ENCODE measurements at regions not wholly inside any gene's neighbourhood (a gene's known extent, or its start where the extent isn't known, plus 50 kb on each side); places are given as distances from the start of the nearest gene placed in this dataset.
"Not testable (repeated sequence)": the region's sequence is repeated elsewhere in the genome, so short reads cannot be mapped to it uniquely, and the experiment has no call there.

GRCh38 chr2:190742431-190742830 is 93.5 kb downstream of the NAB1 start:
- no peak for DNase-seq (ENCODE audit: low read depth)

DNA sequence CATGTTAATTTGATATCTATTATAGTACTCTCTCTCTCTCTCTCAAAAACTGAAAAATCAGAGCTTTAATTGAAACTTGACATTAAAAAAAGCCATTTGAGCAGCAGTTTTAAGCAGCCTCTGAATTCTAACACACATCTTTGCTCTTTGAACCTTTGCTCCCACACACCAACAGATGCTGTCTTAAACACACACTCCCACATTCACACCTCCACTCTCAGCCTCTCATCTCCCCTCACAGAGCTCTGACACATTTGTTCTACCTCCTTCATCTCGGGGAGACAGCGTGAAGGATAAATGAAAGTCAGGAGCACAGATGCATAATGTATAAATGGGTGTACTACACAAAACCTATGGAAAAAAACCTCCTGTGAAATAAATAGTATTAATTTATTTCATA is 95.2 kb downstream of the NAB1 start:
- DNase-seq (ENCODE audit: low read depth) = no peak

DNA sequence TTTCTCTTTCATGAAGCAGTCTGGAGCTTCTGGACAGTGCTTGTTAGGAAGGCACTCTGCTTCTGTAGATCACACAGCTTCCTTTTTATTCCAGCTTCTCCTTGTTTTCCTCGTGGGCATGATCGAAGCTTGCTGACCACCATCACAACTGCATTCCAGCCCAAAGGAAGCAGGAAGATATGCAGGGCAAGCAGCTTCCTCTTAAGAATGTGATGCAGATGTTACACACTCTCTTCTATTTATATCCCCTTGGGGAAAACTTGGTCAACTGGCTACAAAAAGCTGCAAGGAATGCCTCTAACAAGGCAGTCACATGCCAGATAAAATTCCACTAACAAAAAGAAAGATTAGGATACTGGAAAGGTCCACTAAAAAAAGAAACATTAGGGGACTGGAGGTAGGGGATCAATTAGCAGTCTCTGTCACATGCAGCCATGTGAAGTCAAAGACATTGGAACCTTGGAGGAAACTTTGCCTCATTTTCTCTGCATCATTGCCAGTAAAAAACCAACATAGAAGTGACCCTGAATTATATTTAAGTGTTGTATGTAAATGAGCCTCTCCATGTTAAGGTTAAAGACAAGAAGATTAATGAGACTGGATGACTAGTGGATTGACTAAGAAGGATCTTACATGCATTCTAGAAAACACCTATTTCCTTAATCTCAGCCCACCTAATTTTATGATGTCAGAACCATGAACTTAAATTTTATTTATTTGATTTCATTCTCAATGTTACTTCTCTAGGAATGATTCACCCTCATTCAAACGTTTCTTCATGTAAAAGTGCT is 98.3 kb downstream of the NAB1 start:
- DNase-seq (ENCODE audit: low read depth) = no peak

GRCh38 chr2:190748966-190749365 is 100.1 kb downstream of the NAB1 start:
- DNase-seq (ENCODE audit: low read depth) = no peak

DNA sequence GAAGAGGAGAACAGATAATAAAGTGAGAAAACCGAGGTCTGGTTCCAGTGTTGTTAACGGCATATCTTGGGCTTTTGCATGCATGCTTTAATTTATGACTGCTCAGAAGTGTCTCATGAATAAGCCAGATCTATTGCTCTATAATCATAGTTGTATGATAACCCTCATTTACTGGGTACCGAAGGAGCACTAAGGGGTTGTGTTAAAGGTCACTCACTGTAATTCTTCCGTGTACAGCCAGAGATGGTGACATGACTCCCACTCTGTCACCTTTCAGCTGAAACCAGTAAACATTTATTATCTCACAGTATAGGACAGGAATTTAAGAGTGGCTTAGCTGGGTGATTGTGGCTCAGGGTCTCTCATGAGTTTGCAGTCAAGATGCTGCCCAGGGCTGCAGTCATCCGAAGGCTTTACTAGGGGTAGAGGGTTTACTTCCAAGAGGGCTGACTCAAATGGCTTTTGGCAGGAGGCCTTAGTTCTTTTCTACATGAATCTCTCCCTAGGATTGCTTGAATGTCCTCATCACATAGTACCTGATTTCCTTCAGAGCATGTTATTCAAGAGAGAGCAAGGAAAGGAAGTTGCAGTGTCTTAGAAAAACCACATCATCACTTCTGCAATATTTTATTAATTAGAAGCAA is 107.0 kb downstream of the NAB1 start:
- no peak for DNase-seq (ENCODE audit: low read depth)

- DNase-seq (ENCODE audit: low read depth) = no peak
These were observed 110.9 kb downstream of the NAB1 start for GRCh38 chr2:190759749-190760213.

DNA sequence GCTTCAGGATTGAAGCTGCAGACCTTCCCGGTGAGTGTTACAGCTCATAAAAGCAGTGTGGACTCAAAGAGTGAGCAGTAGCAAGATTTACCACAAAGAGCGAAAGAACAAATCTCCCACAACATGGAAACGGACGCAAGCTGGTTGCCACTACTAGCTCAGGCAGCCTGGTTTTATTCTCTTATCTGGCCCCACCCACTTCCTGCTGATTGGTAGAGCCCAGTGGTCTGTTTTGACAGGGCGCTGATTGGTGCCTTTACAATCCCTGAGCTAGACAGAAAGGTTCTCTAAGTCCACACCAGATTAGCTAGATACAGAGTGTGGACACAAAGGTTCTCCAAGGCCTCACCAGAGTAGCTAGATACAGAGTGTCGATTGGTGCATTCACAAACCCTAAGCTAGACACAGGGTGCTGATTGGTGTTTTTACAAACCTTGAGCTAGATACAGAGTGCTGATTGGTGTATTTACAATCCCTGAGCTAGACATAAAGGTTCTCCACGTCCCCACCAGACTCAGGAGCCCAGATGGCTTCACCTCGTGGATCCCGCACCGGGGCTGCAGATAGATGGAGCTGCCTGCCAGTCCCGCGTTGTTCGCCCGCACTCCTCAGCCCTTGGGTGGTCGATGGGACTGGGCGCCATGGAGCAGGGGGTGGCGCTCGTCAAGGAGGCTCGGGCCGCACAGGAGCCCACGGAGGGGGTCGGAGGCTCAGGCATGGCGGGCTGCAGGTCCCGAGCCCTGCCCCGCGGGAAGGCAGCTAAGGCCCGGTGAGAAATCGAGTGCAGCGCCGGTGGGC is 111.7 kb downstream of the NAB1 start:
- DNase-seq (ENCODE audit: low read depth) = not testable (repeated sequence)

DNA sequence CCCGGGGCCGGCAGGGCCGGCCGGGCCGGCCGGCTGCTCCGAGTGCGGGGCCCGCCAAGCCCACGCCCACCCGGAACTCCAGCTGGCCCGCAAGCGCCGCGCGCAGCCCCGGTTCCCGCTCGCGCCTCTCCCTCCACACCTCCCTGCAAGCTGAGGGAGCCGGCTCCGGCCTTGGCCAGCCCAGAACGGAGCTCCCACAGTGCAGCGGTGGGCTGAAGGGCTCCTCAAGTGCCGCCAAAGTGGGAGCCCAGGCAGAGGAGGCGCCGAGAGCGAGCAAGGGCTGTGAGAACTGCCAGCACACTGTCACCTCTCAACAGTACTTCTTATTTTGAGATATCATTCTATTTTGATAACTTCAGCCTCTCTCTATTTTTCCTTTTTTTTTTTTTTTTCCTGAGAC is 112.3 kb downstream of the NAB1 start:
- DNase-seq (ENCODE audit: low read depth) = not testable (repeated sequence)

- no peak for DNase-seq (ENCODE audit: low read depth)
These were observed 113.7 kb downstream of the NAB1 start for GRCh38 chr2:190762566-190762965.

- DNase-seq (ENCODE audit: low read depth) = no peak
These were observed 114.2 kb downstream of the NAB1 start for GRCh38 chr2:190763100-190763499.

- peak; percentile 21 for DNase-seq (ENCODE audit: low read depth)
These were observed 115.1 kb downstream of the NAB1 start for GRCh38 chr2:190763901-190764514.

DNA sequence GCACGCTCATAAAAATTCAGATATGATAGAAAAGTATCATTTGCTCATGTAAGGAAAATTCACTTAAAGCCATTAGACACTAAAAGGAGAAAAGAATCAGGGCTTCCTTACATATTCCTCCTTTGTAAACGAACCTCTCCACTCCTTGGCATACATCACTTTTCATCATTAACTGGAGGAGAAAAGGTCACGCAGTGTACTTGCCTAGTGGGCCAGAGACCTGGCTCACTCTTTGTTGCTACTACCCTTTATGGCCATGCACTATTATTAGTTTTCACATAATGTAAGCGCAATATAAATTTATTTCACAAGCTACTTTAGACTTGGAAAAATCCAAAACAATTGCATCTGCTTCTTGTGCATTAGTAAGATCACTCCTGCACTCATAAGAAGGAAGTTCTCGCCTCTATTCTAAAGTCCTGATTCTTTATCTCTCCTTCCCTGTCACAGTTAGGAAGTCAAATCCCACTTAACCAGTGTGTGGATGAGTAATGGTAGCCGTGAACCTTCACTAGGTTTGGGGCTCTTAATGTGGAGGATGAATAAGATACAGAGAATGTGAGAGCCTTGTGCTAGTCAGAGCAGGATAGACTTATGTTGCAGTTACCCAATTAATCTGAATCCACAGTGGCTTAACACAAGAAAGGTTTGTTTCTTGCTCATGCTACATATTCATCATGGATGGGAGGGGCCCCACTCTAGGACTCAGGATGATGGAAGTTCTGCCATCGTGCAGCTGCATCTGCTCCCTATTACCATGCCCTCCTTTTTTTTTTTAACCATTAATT is 115.0 kb upstream of the GLS start:
- DNase-seq (ENCODE audit: low read depth) = no peak

DNA sequence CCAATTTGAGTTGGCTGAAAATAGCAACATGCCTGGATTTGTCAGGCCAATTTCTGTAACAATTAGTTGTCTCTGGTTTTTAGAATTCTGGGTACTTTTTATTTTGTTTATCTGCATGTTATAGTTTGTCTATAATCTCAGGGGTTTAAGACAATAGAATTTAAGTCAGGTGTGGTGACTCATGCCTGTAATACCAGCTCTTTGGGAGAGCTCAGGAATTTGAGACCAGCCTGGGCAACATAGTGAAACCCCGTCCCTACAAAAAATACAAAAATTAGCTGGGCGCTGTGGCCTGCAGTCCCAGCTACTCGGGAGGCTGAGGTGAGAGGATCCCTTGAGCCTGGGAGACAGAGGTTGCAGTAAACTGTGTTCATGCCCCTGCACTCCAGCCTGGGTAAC is 114.4 kb upstream of the GLS start:
- DNase-seq (ENCODE audit: low read depth) = no peak

DNA sequence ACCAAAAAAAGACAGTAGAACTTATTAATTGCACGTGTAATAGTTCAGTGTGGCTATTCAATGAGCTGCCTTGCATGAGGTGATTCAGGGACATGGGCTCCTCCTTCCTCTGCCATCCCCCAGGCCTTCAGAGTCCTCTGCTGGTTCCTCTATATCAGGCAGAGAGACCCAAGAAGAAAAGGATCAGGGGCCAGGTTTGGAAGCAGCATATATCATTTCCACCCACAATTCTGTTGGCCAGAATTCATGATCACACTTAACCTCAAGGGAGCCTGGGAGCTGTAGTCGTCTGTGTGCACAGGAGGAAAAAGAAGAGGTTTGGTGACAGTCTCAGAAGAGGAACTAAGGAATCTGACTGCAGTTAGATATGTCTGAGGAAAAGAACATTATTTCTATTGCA is 114.0 kb upstream of the GLS start:
- no peak for DNase-seq (ENCODE audit: low read depth)

DNA sequence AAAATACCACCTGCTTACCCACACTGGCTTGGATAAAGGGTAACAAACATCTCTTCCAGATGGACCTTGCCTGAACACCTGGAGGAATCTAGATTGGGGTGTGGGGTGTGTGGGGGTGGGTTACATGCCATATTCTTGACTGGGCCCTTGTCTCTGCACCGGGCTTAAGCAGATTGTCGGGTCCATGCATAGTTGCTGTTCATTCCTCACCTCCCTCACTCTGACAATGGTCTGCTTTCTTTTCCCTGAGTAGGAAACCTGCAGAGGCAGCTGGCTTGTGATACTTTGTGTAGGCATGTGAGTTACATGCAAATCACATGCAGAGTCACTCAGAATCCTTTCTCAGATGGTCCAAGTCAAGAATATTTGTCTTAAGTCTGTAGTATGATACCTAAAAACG is 112.8 kb upstream of the GLS start:
- no peak for DNase-seq (ENCODE audit: low read depth)

- DNase-seq (ENCODE audit: low read depth) = no peak
These were observed 111.4 kb upstream of the GLS start for GRCh38 chr2:190769258-190769657.

DNA sequence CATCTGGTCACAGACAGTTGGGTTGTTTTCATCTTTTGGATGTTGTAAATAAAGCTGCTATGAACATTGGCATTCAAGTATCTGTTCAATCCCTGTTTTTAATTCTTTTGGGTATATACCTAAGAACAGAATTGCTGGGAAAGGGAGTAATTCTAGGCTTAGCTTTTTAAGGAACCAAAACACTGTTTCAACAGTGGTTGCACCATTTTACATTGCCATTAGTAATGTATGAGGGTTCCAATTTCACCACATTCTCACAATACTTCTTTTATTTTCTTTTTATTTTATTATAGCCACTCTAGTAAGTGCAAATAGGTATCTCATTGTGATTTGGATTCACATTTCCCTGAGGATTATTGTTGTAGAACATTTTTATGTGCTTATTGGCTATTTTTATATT is 108.9 kb upstream of the GLS start:
- DNase-seq (ENCODE audit: low read depth) = no peak

DNA sequence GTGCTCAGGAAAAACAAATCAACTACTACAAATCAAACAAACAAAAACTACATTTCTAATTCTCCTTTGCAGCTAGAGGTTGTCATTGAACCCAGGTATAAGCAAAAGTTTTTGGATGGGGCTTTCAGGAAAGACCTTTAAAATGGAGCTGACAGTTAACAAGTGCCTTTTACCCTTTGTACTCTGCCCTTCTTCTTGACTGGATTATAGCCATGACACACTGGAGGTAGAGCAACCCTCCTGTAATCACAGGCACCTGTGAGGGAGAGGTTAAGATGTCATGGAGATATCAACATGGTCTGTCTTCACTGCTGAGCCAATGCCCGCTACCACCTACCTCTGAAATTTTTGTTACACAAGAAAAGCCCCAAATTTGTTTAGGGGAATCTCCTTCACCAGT is 100.0 kb upstream of the GLS start:
- DNase-seq (ENCODE audit: low read depth) = no peak

GRCh38 chr2:190781604-190782198 is 98.9 kb upstream of the GLS start:
- DNase-seq (ENCODE audit: low read depth) = peak; percentile 47

- no peak for DNase-seq (ENCODE audit: low read depth)
These were observed 98.4 kb upstream of the GLS start for GRCh38 chr2:190782264-190782663.

Data from activated T-cell treated with anti-CD3 and anti-CD28 coated beads for 24 hours (primary cell).